Upper lobe of right lung (tissue), 1 donor: ENCODE measurements at regions not wholly inside any gene's neighbourhood (a gene's known extent, or its start where the extent isn't known, plus 50 kb on each side); places are given as distances from the start of the nearest gene placed in this dataset.

ENCODE experiments used
- ATAC-seq: fragments of 200-7000 bp; cut with Tn5 transposase; one replicate; pipeline ENCODE4 v1.9.1; 2020; ENCODE audit warnings: mild to moderate bottlenecking, moderate library complexity
- DNase-seq: peaks from one replicate; pipeline ENCODE4 v3.0.0-alpha.2; 2020
- H3K27ac ChIP-seq: fragments of 200-600 bp; one replicate; pipeline ENCODE4 v1.8.0; 2022
- H3K27me3 ChIP-seq: fragments of 200-600 bp; one replicate; pipeline ENCODE4 v1.8.0; 2022; ENCODE audit warnings: mild to moderate bottlenecking
- H3K36me3 ChIP-seq: fragments of 200-600 bp; one replicate; pipeline ENCODE4 v1.8.0; 2022
- H3K4me1 ChIP-seq: fragments of 200-600 bp; one replicate; pipeline ENCODE4 v1.8.0; 2022
- H3K4me3 ChIP-seq: fragments of 200-600 bp; one replicate; pipeline ENCODE4 v1.8.0; 2022; ENCODE audit warnings: mild to moderate bottlenecking
- H3K9me3 ChIP-seq: fragments of 200-600 bp; one replicate; pipeline ENCODE4 v1.8.0; 2022
- intact Hi-C: fragments of 100-400 bp; cut with DNase I; formaldehyde crosslinking; loops from one replicate; pipeline ENCODE4 v1.11.0; 2022
- TF ChIP-seq, protein P1 (sequence below): fragments of 200-600 bp; IDR thresholded peaks from one replicate; pipeline ENCODE4 v1.8.0; 2022; ENCODE audit warnings: antibody characterized with exemption
- donor health status: DM: no; HTN: yes; CAD: no; lungs with severe emphysema.

DNA sequence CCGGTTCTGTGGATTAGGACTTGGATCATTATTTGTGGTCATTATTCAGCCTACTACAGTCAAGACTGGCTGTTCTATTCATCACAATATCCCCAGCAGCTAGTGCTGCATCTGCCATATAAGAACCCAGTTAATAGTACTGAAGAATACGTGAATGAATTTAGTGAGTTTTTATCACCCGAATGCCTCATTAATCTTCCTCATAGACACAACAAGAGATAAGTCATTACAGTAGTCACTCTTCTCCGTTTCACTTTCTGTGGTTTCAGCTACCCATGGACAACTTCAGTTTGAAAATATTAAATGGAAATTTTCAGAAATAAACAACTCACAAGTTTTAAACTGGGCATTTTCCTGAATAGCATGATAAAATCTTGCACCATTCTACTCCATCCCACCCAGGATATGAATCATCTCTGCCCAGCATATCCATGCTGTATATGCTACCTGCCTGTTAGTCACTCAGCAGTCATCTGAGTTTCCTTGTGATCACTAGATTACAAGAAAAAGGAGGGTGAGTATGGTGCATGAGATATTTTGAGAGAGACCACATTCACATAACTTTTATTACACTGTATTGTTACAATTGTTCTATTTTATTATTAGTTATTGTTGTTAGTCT, 363.7 kb upstream of the CHAC2 start:
- Histone ChIP-seq H3K27me3 (no peaks in the 10 kb centered on the region), H3K36me3 (no peaks in the 10 kb centered on the region), H3K9me3 (no peaks in the 10 kb centered on the region), H3K4me3 (no peak overlapping the region), H3K27ac (no peak overlapping the region), H3K4me1 (no peaks in the 10 kb centered on the region)
- ATAC-seq, result no peak
- intact Hi-C loops, result no loop called here
- TF ChIP-seq, protein P1, sequence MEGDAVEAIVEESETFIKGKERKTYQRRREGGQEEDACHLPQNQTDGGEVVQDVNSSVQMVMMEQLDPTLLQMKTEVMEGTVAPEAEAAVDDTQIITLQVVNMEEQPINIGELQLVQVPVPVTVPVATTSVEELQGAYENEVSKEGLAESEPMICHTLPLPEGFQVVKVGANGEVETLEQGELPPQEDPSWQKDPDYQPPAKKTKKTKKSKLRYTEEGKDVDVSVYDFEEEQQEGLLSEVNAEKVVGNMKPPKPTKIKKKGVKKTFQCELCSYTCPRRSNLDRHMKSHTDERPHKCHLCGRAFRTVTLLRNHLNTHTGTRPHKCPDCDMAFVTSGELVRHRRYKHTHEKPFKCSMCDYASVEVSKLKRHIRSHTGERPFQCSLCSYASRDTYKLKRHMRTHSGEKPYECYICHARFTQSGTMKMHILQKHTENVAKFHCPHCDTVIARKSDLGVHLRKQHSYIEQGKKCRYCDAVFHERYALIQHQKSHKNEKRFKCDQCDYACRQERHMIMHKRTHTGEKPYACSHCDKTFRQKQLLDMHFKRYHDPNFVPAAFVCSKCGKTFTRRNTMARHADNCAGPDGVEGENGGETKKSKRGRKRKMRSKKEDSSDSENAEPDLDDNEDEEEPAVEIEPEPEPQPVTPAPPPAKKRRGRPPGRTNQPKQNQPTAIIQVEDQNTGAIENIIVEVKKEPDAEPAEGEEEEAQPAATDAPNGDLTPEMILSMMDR, result no peak
- no peak for DNase-seq

DNA sequence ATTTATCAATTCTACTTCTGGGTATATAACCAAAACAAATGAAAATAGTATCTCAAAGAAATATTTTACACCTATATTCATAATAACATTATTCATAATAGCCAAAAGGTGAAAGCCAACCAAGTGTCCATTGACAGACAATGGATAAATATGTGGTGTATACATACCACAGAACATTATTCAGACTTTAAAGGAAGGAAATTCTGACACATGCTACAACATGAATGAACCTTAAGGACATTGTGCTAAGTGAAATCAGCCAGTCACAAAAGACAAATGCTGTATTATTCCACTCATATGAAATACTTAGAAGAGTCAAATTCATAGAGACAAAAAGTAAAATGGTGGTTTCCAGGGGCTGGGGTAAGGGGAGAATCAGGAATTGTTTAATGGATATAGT, 370.5 kb upstream of the CHAC2 start:
- H3K4me1 ChIP-seq, result no peaks in the 10 kb centered on the region
- intact Hi-C loops, result no loop called here

DNA sequence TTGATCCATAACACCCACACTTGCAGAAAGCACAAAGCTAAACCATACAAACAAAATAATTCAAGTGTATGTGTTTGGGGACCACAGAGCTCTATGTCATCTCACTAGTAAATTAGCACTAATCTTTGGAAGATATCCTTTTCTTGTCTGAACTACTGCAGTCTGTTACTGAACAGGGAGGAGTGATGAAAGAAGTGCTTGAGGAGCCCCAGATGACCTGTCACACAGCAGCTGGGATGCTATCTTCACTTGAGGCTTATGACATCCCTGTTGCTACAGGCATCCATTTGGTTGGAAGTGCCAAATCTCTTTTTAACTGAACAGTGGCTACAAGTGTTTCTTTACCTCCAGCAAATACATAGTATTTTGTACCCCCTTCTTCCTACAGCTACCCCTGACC, 386.3 kb upstream of the CHAC2 start:
- H3K9me3 ChIP-seq, result no peaks in the 10 kb centered on the region
- H3K36me3 ChIP-seq, result no peaks in the 10 kb centered on the region
- intact Hi-C loops, result no loop called here
- TF ChIP-seq, protein P1, result no peak
- ATAC-seq (no peak), DNase-seq (no peak)
- H3K27me3 ChIP-seq, result no peaks in the 10 kb centered on the region
- no peak overlapping the region for H3K27ac ChIP-seq
- H3K4me3 ChIP-seq, result no peak overlapping the region
- no peaks in the 10 kb centered on the region for H3K4me1 ChIP-seq

More for the DNA sequence above, 370.5 kb upstream of the CHAC2 start:
- Histone ChIP-seq H3K4me3 (no peak overlapping the region), H3K36me3 (no peaks in the 10 kb centered on the region), H3K9me3 (no peaks in the 10 kb centered on the region), H3K27ac (no peak overlapping the region), H3K27me3 (no peaks in the 10 kb centered on the region)
- no peak for DNase-seq
- TF ChIP-seq, protein P1, result no peak
- ATAC-seq, result no peak

DNA sequence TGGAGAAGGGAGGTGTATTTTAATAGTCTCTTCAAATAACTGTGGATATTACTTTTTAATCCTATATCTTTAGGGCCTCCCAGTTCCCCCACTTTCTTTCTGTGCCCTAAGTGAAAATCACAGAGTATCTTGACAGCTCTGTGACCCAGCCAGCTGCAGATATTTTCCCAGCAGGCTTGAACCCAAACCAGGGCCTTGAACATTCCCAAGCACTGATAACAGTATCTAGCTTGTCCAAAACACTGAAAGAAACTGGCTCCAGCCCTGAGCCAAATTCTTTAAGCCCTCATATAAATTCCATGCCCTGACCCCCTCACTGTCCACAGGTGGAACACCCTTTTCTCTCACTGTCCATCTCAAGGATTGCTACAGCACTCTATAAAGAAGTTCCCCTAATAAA, 388.1 kb upstream of the CHAC2 start:
- TF ChIP-seq, protein P1, result no peak
- DNase-seq (no peak), ATAC-seq (no peak)
- H3K9me3 ChIP-seq, result no peaks in the 10 kb centered on the region
- no peaks in the 10 kb centered on the region for H3K4me1 ChIP-seq
- intact Hi-C loops, result no loop called here
- H3K36me3 ChIP-seq, result no peaks in the 10 kb centered on the region
- H3K4me3 ChIP-seq, result no peak overlapping the region
- no peaks in the 10 kb centered on the region for H3K27me3 ChIP-seq
- H3K27ac ChIP-seq, result no peak overlapping the region

DNA sequence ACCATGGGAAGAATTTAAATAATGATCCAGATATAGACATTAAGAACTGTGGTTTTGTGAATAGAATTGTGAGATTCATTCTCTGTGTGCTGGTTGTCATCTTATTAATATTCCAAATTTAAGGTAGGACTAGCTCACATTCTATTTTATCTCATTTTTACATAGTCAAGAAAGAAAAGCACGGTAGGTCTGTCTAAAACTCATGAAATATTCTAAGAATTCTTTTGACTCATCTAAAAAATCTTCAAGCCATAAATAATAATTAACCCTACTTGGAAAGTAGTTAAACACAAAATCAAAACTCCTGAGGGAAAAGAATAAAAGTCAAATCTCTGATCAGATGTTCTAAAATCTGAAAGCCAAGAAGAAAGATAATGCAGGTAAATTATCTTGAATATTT, 388.8 kb upstream of the CHAC2 start:
- no peak for ATAC-seq
- H3K9me3 ChIP-seq, result no peaks in the 10 kb centered on the region
- H3K36me3 ChIP-seq, result no peaks in the 10 kb centered on the region
- H3K4me1 ChIP-seq, result no peaks in the 10 kb centered on the region
- H3K27me3 ChIP-seq, result no peaks in the 10 kb centered on the region
- H3K4me3 ChIP-seq, result no peak overlapping the region
- no peak for DNase-seq
- TF ChIP-seq, protein P1, result no peak
- intact Hi-C loops, result no loop called here
- no peak overlapping the region for H3K27ac ChIP-seq

DNA sequence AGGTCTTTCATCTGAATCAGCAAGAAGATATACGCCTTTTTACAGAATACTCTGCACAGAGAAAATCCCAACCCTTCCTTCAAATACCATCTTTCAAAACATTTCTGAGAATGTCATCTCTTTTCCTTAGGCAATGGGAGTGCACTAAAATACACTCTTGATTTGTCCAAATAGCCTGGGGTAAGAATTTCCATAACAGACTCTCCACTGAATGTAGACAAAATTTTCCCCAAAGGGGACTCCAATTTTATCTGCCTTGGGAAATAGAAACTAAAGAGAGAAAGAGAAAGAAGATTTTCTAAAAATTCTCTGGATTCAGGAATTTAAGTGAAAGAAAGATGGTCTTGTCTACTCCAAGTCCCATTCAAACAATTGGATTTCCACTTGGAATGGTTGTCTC, 394.5 kb upstream of the CHAC2 start:
- Histone ChIP-seq H3K27ac (no peak overlapping the region), H3K27me3 (no peaks in the 10 kb centered on the region), H3K4me1 (no peaks in the 10 kb centered on the region), H3K9me3 (no peaks in the 10 kb centered on the region), H3K4me3 (no peak overlapping the region), H3K36me3 (no peaks in the 10 kb centered on the region)
- intact Hi-C loops, result no loop called here
- DNase-seq, result no peak
- TF ChIP-seq, protein P1, result no peak
- no peak for ATAC-seq
